ENCODE measurements at regions not wholly inside any gene's neighbourhood (a gene's known extent, or its start where the extent isn't known, plus 50 kb on each side); places are given as distances from the start of the nearest gene placed in this dataset.

DNA sequence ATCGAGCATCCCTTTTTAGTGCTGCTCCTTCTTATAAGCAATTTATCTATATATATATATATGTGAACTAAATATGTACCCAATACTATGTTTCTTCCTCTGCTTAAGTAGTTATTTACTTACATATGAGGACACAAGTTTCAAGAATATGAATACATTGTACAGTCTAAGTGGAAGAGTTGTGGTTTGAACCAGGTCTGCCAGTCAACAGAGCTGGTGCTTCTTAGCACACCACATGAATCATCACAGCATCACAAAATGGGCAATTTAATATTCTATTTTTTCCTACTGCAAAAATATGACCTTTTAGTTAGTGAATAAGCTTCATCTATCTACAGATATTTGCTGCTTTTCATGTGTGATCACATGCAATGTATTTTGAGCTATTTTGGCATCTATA, 64.4 kb upstream of the SPAG16 start:
- Mint-ChIP-seq H3K27ac (ENCODE audit: unreplicated experiment) (no peak overlapping the region), H3K9me3 (ENCODE audit: unreplicated experiment) (peaks cover 21% of the 10 kb centered on the region), H3K27me3 (ENCODE audit: unreplicated experiment) (no peaks in the 10 kb centered on the region), H3K4me1 (ENCODE audit: unreplicated experiment) (peaks cover 56% of the 10 kb centered on the region), H3K4me3 (ENCODE audit: unreplicated experiment) (no peak overlapping the region), H3K36me3 (ENCODE audit: unreplicated experiment) (no peaks in the 10 kb centered on the region)
- TF ChIP-seq, protein P1, sequence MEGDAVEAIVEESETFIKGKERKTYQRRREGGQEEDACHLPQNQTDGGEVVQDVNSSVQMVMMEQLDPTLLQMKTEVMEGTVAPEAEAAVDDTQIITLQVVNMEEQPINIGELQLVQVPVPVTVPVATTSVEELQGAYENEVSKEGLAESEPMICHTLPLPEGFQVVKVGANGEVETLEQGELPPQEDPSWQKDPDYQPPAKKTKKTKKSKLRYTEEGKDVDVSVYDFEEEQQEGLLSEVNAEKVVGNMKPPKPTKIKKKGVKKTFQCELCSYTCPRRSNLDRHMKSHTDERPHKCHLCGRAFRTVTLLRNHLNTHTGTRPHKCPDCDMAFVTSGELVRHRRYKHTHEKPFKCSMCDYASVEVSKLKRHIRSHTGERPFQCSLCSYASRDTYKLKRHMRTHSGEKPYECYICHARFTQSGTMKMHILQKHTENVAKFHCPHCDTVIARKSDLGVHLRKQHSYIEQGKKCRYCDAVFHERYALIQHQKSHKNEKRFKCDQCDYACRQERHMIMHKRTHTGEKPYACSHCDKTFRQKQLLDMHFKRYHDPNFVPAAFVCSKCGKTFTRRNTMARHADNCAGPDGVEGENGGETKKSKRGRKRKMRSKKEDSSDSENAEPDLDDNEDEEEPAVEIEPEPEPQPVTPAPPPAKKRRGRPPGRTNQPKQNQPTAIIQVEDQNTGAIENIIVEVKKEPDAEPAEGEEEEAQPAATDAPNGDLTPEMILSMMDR (IDR thresholded peaks at IDR 0.05) = no peak
- no peak for DNase-seq (ENCODE audit: extremely low spot score, unreplicated experiment)

DNA sequence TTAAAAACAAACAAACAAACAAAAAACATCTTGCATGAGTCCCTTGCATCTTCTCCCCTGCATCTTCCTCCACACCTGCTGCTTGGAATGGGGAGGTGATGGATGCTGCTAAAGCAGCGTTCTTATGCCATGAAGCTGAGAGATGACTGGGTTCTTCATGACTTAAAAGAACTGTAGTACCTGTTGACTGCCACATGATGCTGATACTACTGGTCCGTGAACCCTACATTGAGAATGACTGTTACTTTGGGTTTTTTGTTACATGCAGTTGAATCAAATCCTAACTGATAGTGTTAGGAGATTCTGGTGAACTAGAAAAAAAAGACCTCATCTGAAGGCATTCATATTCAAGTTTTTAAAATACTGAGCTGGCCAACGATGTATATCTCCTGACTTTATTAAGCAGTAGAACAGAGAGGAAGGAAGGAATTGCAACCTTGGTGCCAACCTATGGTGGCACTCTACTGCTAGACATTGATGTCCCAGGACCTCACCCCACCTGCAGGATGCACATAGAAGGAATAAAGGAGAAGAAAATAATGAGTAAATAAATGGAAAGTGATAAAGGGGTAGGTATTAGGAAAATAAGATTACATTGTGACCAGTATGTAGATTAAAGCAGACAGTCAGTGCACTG, 63.2 kb upstream of the SPAG16 start:
- Mint-ChIP-seq H3K36me3 (ENCODE audit: unreplicated experiment) (no peaks in the 10 kb centered on the region), H3K4me1 (ENCODE audit: unreplicated experiment) (peaks cover 46% of the 10 kb centered on the region), H3K27ac (ENCODE audit: unreplicated experiment) (no peak overlapping the region), H3K4me3 (ENCODE audit: unreplicated experiment) (no peak overlapping the region), H3K9me3 (ENCODE audit: unreplicated experiment) (peaks cover 21% of the 10 kb centered on the region), H3K27me3 (ENCODE audit: unreplicated experiment) (no peaks in the 10 kb centered on the region)
- DNase-seq (ENCODE audit: extremely low spot score, unreplicated experiment) = no peak
- TF ChIP-seq, protein P1 (IDR thresholded peaks at IDR 0.05) = no peak

DNA sequence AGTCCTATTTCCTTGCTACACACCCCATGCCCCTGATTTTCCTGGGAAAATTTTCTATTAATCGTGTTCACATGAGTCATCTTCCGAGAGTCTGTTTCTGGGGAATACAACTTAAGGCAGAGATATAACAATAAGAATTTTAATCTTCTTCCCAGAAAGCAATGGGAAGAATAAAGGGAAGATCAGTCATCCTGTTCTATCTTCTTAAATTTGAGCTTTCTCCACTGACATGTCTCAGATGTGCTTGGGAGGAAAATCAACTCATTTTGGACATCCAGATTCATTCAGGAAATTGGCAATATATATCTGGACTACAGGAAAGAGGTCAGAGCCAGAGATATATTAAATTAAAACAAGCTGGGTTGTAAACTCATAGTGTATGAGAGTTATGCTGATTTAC, 62.3 kb upstream of the SPAG16 start:
- no peak overlapping the region for H3K4me3 Mint-ChIP-seq (ENCODE audit: unreplicated experiment)
- TF ChIP-seq, protein P1 (IDR thresholded peaks at IDR 0.05) = no peak
- H3K36me3 Mint-ChIP-seq (ENCODE audit: unreplicated experiment) = no peaks in the 10 kb centered on the region
- peaks cover 18% of the 10 kb centered on the region for H3K9me3 Mint-ChIP-seq (ENCODE audit: unreplicated experiment)
- H3K4me1 Mint-ChIP-seq (ENCODE audit: unreplicated experiment) = peaks cover 39% of the 10 kb centered on the region
- DNase-seq (ENCODE audit: extremely low spot score, unreplicated experiment) = no peak
- H3K27me3 Mint-ChIP-seq (ENCODE audit: unreplicated experiment) = no peaks in the 10 kb centered on the region
- peak overlapping the region; percentile 72 for H3K27ac Mint-ChIP-seq (ENCODE audit: unreplicated experiment)

DNA sequence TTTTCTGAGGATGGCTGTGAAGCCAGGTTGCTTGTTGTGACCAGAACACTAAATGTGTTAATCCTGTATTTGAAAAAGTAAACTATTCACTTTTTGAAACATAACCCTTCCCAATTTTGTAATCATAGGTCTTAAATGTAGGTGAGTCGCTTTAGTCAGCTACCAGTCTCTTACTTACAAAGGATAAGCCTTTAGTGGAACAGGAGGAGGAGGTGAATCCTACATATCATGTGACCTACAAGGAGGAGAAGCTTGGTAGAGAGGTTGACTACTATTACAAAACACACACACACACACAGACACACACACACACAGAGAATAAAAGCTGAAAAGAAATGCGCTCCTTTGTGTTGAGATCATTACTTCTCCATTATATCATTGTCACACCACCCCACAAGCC, 59.9 kb upstream of the SPAG16 start:
- Mint-ChIP-seq H3K36me3 (ENCODE audit: unreplicated experiment) (no peaks in the 10 kb centered on the region), H3K27me3 (ENCODE audit: unreplicated experiment) (no peaks in the 10 kb centered on the region)

DNA sequence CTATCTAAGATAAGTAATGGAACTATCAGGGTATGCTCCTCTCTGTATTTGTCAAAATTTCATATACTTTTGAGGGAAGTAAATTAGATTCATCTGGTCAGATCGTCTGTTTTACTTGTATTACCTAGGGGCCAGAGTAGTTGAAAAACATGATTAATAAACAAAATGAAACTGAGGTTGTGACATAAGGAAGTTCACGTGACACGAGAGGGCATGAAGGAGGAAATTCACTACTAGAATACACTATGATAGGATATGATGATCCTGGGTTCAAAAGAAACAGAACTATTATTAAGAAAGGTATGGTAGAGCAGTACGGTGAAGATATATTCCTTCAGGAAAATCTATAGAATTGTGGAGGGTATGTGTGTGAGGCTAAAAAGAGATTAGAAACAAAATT, 58.4 kb upstream of the SPAG16 start:
- Mint-ChIP-seq H3K36me3 (ENCODE audit: unreplicated experiment) (no peaks in the 10 kb centered on the region), H3K4me3 (ENCODE audit: unreplicated experiment) (no peak overlapping the region), H3K4me1 (ENCODE audit: unreplicated experiment) (peaks cover 36% of the 10 kb centered on the region), H3K27me3 (ENCODE audit: unreplicated experiment) (no peaks in the 10 kb centered on the region), H3K9me3 (ENCODE audit: unreplicated experiment) (peaks cover 3% of the 10 kb centered on the region), H3K27ac (ENCODE audit: unreplicated experiment) (no peak overlapping the region)
- TF ChIP-seq, protein P1 (IDR thresholded peaks at IDR 0.05) = no peak
- no peak for DNase-seq (ENCODE audit: extremely low spot score, unreplicated experiment)

More for the DNA sequence above, 59.9 kb upstream of the SPAG16 start:
- DNase-seq (ENCODE audit: extremely low spot score, unreplicated experiment) = no peak
- H3K4me3 Mint-ChIP-seq (ENCODE audit: unreplicated experiment) = no peak overlapping the region
- peaks cover 6% of the 10 kb centered on the region for H3K9me3 Mint-ChIP-seq (ENCODE audit: unreplicated experiment)
- peaks cover 25% of the 10 kb centered on the region for H3K4me1 Mint-ChIP-seq (ENCODE audit: unreplicated experiment)
- TF ChIP-seq, protein P1 (IDR thresholded peaks at IDR 0.05) = no peak
- no peak overlapping the region for H3K27ac Mint-ChIP-seq (ENCODE audit: unreplicated experiment)
